GM23248 (cell line): ENCODE measurements at regions not wholly inside any gene's neighbourhood (a gene's known extent, or its start where the extent isn't known, plus 50 kb on each side); places are given as distances from the start of the nearest gene placed in this dataset.

Experiments used
- EZH2 ChIP-seq: fragments of 200-600 bp; sonication (generic); IDR thresholded peaks from 2 replicates; pipeline ENCODE4 v1.6.1; 2018; ENCODE audit warnings: antibody characterized with exemption, mild to moderate bottlenecking; ENCODE audit not compliant: insufficient read depth, poor library complexity, severe bottlenecking
- EZH2phosphoT487 ChIP-seq: fragments of 200-600 bp; sonication (generic); IDR thresholded peaks from 2 replicates; pipeline ENCODE4 v1.6.1; 2018; ENCODE audit warnings: antibody characterized with exemption, moderate library complexity, mild to moderate bottlenecking, low read depth; ENCODE audit not compliant: insufficient read depth

GRCh38 chrX:134095366-134095765, 110.0 kb upstream of the GPC3 start:
- TF ChIP-seq EZH2: no peak
- TF ChIP-seq EZH2phosphoT487: no peak
